Amniotic epithelial cell (primary cell): ENCODE measurements at regions not wholly inside any gene's neighbourhood (a gene's known extent, or its start where the extent isn't known, plus 50 kb on each side); places are given as distances from the start of the nearest gene placed in this dataset.

Experiments
- DNase-seq: peaks from one replicate; pipeline ENCODE4 v3.0.0-alpha.2; 2010; ENCODE audit warnings: low read depth

DNA sequence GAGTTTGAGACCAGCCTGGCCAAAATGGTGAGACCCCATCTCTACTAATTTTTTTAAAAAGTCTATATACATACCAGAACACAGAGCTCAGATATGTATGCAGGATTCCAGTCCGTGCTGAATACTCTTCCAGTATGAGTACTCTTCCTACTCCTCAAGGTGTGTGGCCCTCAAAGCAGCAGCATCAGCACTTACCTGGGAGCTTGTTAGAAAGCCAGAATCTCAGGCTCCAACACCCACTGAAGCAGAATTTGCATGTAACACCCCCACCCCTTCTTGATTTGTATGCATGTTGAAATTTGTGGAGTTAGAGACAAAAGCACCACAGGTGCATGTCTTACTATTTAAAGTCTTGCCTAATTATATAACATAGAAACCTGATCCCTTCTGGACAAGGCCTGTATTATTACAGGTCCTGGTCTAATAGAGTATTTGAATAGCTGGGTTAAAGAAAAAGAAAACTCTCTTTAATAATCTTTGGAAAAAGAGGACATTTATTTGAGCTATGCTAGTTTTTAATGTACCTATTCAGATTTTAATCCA is 50.3 kb upstream of the NFE2L2 start:
- DNase-seq: no peak

DNA sequence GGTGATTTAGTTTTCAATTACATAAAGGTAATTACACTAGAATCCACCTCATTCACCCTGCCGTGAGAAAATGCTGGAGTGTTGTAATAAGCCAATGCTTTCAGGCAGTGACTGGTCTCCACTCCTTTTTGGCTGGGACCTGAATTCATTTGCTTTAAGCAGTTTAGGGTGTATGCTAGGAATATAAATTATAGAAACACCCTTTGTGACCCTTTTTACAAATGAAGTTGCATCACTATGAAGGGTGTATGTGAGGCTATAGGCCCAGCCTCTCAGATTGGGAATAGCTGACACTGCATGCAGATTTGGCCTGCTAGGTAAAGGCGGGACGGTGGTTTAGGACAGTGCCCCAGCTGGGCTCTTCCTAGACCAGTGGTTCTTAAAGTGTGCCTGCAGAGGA is 50.8 kb upstream of the NFE2L2 start:
- DNase-seq: no peak

DNA sequence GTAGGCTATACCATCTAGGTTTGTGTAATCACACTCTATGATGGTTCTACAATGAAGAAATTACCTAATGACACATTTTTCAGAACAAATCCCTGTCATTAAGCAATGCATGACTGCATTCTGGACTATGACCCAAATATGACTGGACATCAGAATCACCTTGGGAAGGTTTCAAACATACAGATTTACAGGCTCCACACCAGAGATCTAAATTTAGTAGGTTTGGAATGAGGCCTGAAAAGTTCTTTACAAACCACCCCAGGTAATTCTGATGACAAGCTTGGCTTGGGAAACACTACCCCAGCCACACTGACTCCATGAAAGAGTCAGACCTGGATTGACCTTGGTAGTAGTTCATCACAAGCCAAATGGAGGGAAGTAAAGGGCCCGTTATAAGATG is 52.2 kb upstream of the NFE2L2 start:
- no peak for DNase-seq

DNA sequence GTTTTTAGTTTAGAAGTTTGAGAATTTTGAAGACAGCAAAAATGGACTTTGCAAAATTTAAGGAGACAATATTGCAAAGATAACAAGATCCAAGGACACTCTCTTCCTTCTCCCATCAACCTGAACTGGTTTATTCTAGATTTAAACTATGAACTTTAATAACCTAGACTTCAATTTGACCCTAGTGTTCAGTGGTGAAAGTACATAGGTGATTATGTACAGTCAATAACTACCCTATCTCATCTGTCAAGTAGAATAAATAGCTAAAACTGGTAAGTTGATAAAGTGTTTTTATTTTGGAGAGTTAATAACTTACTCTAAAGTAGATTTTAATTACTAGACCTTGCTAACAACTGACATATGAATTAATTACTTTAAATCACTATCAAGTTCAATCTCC is 52.9 kb upstream of the NFE2L2 start:
- DNase-seq: no peak

DNA sequence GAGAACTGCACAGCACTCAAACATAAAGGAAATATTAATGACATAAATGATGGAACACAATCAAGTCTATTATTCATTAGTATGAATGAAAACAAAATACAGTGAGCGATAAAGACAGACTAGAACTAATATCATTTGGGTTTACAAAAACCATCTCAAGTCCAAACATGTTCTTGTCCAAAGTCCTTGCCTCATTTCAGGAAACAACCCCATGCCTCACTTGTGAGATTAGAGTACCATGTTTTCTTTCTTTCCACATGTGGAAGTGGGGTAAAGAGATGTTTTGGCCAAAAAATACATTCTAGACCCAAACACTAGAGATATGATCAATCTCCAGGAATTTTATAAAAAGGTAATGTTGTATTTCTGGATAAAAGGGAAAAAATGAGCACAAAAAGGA is 53.3 kb upstream of the NFE2L2 start:
- DNase-seq: no peak

DNA sequence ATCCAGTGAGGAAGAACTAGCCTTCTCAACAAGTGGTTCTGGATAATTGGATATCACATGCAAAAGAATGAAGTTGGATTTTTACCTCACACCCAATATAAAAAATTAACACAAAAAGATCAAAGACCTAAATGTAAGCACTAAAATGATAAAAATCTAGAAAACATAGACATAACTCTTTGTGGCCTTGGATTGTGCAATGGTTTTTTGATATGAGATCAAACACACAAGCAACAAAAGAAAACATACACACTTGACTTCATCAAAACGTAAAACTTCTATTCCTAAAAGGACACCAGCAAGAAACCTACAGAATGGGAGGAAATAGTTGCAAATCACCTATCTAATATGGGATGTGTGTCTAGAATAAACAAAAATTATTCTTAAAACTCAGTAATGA is 54.1 kb upstream of the NFE2L2 start:
- DNase-seq: no peak

DNA sequence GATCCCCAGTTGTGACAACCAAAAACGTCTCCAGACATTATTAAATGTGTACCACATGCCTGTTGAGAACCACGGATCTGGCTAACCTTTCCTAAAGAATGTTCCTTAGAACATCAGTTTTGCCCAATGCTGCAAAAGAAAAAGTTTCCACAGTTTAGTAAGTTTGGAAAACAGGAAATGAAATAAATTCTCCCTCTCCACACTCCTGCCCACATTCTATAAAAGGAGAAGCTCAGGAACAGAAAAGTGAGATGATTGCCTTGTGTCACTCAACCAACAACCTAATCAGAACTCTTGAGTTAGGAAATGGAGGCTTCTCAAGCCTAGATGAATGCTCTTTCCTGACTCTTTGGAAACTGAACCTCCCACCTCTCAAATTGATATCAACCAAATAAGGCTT is 56.1 kb upstream of the NFE2L2 start:
- DNase-seq: no peak

DNA sequence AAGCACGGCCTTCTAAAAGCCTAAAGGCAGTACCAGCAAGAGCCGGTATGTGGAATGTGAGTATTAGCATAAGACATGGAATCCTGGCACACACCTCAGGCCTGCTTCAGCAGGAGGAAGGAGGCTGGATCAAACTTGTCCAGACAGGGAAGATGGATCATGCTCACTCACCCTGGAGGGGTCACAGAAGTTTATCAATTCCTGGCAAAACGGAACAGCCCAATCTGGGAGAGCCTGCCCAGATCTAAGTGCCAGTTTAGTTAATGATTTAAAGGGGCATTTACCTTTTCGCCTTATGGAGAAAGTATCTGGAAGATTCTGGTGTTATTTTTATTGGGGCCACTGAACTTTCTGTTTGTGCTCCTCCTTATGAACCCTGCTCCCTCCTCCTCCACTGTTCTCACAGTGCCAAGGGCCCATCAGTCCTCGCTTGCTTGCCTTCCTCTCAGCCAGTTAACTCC is 58.3 kb upstream of the NFE2L2 start:
- DNase-seq: no peak

DNA sequence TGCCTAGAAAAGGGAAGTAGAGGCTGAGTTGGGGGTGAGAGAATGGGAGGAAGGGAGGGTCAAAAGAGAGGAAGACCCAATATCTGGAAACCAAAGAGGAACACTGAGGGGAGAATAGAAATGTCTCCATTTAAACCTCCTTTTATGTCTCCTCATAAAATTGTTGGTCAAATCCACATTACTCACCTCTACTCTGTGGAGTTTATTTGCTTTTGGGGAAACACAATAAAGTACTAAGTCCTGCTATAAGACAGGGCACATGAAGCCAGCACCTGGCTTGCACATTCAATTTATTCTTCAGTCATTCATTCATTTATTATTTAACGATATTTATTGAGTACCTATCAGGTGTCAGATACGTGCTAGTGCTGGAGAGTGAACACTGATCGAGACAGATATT is 60.3 kb upstream of the NFE2L2 start:
- DNase-seq: no peak

DNA sequence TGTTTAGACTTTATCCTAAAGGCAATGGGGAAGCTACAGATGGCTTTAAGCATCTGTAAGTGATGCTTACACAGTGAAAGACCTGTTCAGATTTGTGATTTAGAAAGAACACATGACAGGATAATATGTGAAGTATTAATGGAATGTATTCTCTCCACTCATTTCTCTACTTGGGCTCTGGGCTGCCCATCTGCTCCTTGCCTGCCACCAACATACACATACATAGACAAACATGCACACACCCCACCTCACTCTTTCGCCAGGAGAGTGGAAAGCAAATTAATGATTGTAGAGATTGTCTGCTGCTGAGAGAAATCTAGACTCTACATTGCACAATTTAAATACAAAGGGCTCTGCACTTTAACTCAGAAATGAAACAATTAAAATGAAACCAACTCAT is 61.0 kb upstream of the NFE2L2 start:
- DNase-seq: peak; percentile 83

DNA sequence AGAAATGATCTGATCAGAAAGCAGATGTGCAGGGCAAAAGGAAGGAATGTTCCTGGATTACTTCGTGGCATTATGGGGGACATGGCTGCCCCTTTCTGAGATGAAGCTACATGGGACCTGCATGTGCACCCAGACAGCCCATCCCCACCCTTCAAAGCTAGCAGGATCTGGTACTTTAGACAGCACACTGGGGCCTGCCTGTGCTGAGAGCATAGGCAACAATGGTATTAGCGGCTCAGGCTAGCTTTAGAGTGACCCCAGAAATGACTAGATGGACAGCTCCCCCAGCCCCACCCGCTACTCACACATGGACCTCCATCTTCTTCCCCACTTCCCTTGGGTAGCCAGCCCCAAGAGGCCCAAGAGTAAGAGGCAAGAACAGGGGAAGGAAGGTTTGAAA is 61.5 kb upstream of the NFE2L2 start:
- no peak for DNase-seq

DNA sequence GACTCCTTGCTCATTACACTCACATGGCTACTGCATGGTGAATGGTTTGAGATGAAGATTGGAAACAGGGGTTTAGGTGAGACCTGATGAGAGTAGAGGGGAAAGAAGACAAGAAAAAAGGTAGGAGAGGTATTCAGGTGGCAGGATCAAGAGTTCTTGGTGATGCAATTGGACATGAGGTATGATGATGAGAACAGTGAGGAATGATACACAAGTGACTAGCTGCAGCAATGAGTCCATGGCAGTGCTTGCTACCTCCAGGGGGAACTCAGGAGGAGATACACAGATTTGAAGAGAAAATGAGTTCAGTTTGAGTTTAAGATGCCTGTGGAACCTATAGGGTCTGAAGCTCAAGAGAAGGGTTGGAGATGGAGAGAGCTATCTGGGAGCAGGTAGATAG is 62.1 kb upstream of the NFE2L2 start:
- no peak for DNase-seq

DNA sequence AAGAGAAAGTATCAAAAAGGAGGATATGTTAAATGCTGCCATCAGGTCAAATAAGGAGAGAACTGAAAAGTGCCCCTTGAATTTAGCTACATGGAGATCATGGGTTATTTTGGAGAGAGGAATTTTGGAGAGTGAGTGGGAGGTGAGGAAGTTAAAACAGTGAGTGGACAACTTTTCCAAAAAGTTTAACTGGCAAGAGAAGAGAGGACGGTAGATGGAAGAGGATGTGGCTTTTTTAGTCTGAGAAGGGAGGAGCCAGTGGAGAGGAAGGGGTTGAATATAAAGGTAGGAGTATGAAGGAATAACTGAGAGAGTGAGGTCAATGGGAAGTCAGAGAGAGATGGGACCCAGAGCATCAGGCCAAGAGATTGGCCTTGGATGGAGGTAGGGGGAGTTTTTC is 62.5 kb upstream of the NFE2L2 start:
- DNase-seq: no peak

DNA sequence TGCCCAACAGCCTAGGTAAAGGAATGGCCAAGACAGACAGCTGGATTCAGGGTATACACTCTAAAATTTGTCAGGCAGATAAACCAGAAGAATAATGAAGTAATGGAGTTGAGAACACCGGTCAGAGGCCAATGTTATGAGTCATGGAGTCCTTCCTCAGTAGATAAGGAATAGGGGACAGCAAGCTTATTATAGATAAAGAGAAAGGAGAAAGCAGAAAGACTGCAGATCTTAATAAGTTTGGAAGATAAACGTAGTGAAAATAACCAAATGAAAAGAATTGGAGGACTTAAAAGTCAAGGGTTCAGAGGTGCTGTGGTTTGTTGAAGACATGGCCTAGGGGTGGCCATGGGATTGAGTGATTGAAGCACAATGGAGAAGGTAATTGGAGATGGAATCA is 63.5 kb upstream of the NFE2L2 start:
- peak; percentile 49 for DNase-seq

DNA sequence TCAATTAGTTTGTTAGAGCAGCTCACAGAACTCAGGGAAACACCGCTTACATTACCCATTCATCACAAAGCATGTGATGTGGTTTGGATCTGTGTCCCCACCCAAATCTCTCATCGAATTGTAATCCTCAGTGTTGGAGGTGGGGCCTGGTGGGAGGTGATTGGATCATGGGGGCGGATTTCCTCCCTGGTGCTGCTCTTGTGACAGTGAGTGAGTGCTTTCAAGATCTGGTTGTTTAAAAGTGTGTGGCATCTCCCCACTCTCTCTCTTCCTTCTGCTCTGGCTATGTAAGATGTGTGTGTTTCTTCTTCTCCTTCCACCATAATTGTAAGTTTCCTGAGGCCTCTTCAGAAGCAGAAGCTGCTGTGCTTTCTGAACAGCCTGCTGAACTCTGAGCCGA is 63.5 kb upstream of the AGPS start:
- DNase-seq: no peak

DNA sequence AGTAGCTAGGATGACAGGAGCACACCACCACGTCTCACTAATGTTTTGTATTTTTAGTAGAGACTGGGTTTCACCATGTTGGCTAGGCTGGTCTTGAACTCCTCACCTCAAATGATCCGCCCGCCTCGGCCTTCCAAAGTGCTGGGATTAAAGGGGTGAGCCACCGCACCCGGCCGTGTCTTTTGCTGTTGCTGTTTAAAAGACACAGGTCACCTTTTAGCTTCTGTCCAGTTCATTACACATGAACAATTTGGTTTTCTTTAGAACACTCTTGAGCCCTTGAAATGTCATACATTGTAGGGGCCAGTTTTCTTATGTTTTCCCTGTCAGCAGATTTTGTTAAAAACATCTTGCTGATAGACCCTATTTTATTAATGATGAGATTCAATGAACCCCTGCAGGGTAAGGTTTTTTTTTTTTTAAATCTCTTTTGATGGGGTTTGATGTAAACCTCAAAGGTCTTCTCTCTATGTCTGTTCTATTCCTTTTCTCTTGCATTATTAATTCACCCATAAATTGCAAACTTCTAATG is 61.0 kb upstream of the AGPS start:
- DNase-seq: no peak

DNA sequence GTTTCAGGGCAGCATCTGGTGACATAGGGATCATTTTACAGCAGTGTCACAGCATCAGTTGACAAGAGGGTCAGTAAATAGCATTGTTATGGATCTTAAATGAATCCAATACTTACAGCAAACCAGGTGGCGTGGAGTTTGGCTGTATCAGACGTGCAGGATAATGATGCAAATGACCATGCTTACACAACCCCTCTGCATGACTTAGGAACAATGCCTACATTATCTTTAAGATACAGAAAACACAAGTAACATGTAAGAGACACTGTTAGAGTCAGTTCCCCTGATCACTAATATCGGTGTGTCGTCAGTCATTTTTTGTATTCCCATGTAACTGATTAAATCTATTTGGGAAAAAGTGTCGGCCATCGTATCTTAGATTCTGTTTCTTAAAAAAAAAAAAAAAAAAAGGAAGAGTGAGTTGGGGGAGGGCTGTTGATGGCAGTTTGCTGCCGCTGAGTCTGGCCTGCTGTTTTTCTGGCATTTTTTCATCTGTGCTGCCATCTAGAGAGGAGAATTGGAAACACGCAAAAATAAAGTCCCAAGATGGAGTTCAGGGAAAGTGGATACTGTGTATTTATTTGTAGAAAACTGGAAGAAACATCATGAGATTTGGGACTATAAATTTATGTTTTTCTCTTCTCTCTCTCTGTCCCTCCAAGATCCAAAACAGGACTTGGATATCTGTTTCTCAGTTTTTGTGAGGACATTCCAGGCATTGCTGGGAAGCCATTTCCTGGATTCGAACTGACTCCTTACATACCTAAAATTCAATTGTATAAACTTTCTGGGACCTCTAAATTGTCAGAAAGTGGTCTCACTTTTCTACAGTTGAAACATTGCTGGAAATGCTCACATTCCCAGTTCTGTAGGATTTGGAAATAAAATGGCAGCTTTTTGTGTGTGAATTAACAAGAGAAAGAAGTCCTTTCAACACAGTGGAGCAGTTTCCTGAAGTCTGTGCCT is 60.3 kb upstream of the AGPS start:
- peak; percentile 78 for DNase-seq

DNA sequence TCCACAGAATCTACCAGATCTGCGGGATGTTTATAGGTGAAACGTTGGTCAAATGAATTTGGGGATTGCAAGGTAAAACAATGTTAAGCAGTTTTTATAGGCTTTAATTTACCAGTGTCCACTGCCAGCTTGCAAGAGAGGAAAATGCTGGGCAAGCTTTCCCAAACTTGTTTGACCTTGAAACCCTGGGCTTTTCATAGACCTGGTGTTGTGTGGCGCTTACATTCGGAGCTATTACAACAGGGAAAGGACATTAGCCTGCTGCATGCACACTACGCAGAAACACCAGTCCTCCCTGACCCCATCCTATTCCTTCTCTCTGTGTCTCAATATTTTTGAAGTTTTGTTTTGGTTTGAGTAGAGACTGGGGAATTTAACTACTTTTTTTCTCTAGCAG is 59.6 kb upstream of the AGPS start:
- DNase-seq: no peak

DNA sequence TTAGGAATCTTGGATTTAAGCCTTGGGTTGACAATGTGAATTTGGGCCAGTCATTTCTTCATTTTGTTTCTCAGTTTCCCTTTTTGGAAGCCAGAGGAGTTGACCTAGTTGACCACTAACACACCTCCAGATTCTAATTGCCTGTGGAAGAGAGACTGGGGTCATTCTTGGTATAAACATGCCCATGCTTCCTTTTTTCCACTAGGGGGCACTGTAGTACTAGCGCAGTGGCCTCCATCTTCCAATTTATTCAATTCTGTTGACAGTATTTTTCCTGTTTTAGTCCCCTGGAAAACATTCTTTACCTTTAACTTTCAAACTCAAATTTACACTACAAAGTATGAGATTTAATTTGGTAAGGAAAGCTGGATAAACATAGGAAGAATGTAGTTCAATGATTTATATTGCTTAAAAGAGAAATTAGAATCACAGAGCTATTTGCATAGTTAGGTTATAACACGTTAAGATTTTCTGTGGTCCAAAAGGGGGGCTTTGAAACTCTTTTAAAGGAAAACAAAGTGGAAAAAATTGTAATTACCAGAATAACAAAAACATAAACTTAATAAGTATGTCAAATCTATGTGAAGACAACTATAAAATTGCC is 57.5 kb upstream of the AGPS start:
- DNase-seq: peak; percentile 42

DNA sequence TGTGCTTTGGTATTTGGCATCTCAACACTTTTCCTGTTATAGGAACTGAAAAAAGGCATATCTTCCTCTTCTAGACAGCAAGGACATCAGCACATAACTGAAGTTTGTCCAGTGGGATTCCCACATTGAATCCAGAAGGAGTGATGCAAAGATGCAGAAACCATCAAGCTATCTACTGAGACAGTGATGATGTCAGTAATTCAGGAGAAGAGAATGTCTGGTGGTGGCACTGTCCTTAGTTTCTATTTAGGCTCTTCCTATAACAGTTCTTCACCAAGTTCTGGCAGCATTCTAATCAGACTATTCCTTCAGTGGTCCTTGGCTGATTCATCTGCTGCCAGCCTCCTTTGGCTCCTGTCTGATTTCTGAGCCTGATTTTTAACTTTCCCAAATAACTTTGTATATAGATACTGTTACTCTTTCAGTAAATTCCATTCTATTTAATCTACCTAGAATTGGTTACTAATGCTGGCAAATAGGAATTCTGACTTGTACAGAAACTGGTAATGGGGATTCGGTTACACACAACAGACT is 56.6 kb upstream of the AGPS start:
- no peak for DNase-seq

DNA sequence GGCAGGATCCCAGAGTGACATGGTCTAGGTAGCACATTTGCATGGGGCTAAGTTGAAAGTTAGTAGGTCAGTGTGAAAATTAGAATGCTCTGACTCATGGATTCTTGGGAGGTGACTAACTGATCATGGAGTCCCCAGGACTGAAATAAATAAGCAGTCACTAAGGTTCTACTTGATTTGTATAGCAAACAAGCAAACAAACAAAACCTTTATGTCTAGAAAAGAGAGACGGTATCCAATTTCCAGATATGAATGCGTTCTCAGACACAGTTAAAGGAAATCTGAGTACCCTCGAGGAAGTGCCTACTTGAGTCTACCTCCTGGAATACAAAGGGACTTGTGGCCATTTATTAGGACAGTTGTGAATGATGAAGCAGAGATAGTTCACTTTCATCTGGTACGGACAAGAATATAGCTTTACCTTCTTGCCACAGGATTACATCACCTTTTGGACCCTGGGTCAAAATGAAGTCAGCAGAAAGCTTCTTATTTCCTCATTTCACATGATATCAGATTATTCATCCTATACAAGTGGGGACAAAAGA is 54.3 kb upstream of the AGPS start:
- peak; percentile 70 for DNase-seq

DNA sequence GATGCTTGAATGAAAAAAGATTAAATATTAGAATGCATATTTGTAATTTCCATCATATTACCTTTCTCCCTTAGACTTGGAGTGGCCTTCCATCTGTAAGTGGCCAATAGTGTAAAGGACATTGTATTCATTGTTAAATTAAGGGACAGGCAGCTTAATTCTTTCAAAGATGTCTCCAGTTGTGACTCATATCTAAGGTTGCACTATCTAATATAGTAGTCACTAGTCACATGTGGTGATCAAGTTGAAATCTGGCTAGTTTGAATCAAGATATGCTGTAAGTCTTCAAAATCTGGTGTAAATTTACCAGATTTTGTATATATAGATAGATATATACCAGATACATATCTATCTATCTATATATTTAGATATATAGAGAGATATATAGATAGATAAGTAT is 52.4 kb upstream of the AGPS start:
- no peak for DNase-seq

DNA sequence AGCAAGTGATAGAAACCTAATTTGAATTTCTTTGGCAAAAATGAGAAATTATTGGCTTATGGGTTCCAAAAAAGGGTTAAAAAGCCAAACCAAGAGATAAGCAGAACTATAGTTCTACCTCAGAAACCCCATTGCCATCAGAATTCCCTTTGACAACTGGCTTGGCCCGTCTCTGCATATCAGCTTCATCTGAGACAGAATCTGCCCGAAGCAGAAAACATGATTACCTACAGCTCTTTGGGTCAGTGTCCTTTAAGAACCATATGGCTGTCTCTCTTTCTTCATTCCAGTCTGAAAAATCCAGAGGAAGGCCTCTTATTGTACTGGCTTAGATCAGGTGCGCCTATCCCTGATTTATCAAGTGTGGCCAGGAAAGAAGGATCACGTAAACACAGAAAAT is 49.8 kb upstream of the AGPS start:
- DNase-seq: no peak
